ENCODE measurements at regions not wholly inside any gene's neighbourhood (a gene's known extent, or its start where the extent isn't known, plus 50 kb on each side); places are given as distances from the start of the nearest gene placed in this dataset.

GRCh38 chr2:123688231-123688940, 336.7 kb upstream of the CNTNAP5 start:
- H3K27ac Mint-ChIP-seq = no peak overlapping the region

GRCh38 chr2:123692121-123692520, 333.0 kb upstream of the CNTNAP5 start:
- peaks cover 3% of the 10 kb centered on the region for H3K27me3 Mint-ChIP-seq (ENCODE audit: low read depth, poor library complexity)
- H3K4me3 Mint-ChIP-seq = no peak overlapping the region
- no peak for TF ChIP-seq CTCF (IDR thresholded peaks at IDR 0.05)
- DNase-seq = no peak
- H3K4me1 Mint-ChIP-seq = peaks cover 8% of the 10 kb centered on the region
- H3K27ac Mint-ChIP-seq = no peak overlapping the region
- peaks cover 12% of the 10 kb centered on the region for H3K9me3 Mint-ChIP-seq
- H3K36me3 Mint-ChIP-seq (ENCODE audit: low read depth) = no peaks in the 10 kb centered on the region

More at GRCh38 chr2:123688231-123688940, 336.7 kb upstream of the CNTNAP5 start:
- no peak for TF ChIP-seq CTCF (IDR thresholded peaks at IDR 0.05)
- Mint-ChIP-seq H3K27me3 (ENCODE audit: low read depth, poor library complexity) (peaks cover 3% of the 10 kb centered on the region), H3K9me3 (peaks cover 33% of the 10 kb centered on the region), H3K4me1 (peaks cover 8% of the 10 kb centered on the region), H3K36me3 (ENCODE audit: low read depth) (no peaks in the 10 kb centered on the region), H3K4me3 (no peak overlapping the region)
- DNase-seq = no peak

GRCh38 chr2:123693836-123694235, 331.3 kb upstream of the CNTNAP5 start:
- no peak for DNase-seq
- Mint-ChIP-seq H3K36me3 (ENCODE audit: low read depth) (no peaks in the 10 kb centered on the region), H3K27ac (no peak overlapping the region), H3K4me3 (no peak overlapping the region), H3K4me1 (peaks cover 8% of the 10 kb centered on the region), H3K27me3 (ENCODE audit: low read depth, poor library complexity) (peaks cover 3% of the 10 kb centered on the region), H3K9me3 (peaks cover 8% of the 10 kb centered on the region)
- TF ChIP-seq CTCF (IDR thresholded peaks at IDR 0.05) = no peak

GRCh38 chr2:123695426-123695825, 329.7 kb upstream of the CNTNAP5 start:
- peaks cover 8% of the 10 kb centered on the region for H3K9me3 Mint-ChIP-seq
- no peaks in the 10 kb centered on the region for H3K36me3 Mint-ChIP-seq (ENCODE audit: low read depth)
- no peaks in the 10 kb centered on the region for H3K27me3 Mint-ChIP-seq (ENCODE audit: low read depth, poor library complexity)
- no peak for DNase-seq
- no peak overlapping the region for H3K4me3 Mint-ChIP-seq
- no peaks in the 10 kb centered on the region for H3K4me1 Mint-ChIP-seq
- H3K27ac Mint-ChIP-seq = no peak overlapping the region
- no peak for TF ChIP-seq CTCF (IDR thresholded peaks at IDR 0.05)

- H3K27me3 Mint-ChIP-seq (ENCODE audit: low read depth, poor library complexity) = no peaks in the 10 kb centered on the region
- no peak overlapping the region for H3K27ac Mint-ChIP-seq
- H3K36me3 Mint-ChIP-seq (ENCODE audit: low read depth) = no peaks in the 10 kb centered on the region
- no peaks in the 10 kb centered on the region for H3K4me1 Mint-ChIP-seq
- peaks cover 3% of the 10 kb centered on the region for H3K9me3 Mint-ChIP-seq
- TF ChIP-seq CTCF (IDR thresholded peaks at IDR 0.05) = no peak
- H3K4me3 Mint-ChIP-seq = no peak overlapping the region
- DNase-seq = no peak
Measured at GRCh38 chr2:123696021-123696420, 329.1 kb upstream of the CNTNAP5 start.

- no peak for TF ChIP-seq CTCF (IDR thresholded peaks at IDR 0.05)
- Mint-ChIP-seq H3K9me3 (no peaks in the 10 kb centered on the region), H3K4me3 (no peak overlapping the region), H3K36me3 (ENCODE audit: low read depth) (no peaks in the 10 kb centered on the region), H3K27me3 (ENCODE audit: low read depth, poor library complexity) (no peaks in the 10 kb centered on the region), H3K4me1 (no peaks in the 10 kb centered on the region), H3K27ac (no peak overlapping the region)
- DNase-seq = no peak
Measured at GRCh38 chr2:123696799-123697410, 328.2 kb upstream of the CNTNAP5 start.

All from nephron progenitor cell (in vitro differentiated cells).